ENCODE measurements at regions not wholly inside any gene's neighbourhood (a gene's known extent, or its start where the extent isn't known, plus 50 kb on each side); places are given as distances from the start of the nearest gene placed in this dataset.
"Not testable (repeated sequence)": the region's sequence is repeated elsewhere in the genome, so short reads cannot be mapped to it uniquely, and the experiment has no call there.

DNA sequence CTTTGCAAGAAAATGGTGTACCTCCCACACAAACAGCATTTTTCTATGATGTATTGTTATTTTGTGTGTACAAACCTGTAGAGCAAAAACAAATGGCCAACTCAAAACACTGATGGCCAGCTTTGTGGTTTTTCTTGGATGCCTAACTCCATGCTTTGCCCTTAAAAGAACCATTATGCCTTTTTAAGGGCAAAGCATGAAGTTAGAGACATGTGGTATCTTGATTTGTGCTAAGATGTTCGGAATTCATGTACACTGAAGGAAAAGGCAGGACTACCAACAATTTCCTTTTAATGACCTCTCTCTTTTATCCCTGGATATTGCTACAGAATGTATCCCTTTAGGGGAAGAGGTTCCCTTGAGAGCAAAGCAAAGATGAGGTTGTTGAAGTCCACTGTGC is 273.6 kb downstream of the SCG2 start:
- H3K36me3 ChIP-seq (ENCODE audit: insufficient read depth): no peaks in the 10 kb centered on the region
- H2AFZ ChIP-seq (ENCODE audit: low read depth): no peak overlapping the region
- H3K4me3 ChIP-seq (IDR thresholded peaks at IDR 0.05; ENCODE audit: insufficient read depth, low read depth, low read length): no peak overlapping the region
- H3K79me2 ChIP-seq (ENCODE audit: insufficient read depth, low read depth): no peaks in the 10 kb centered on the region
- no peak overlapping the region for H3K4me2 ChIP-seq
- H3K27ac ChIP-seq: no peak overlapping the region
- H3K4me1 ChIP-seq (ENCODE audit: low read depth, poor library complexity, severe bottlenecking): no peaks in the 10 kb centered on the region
- no peak overlapping the region for H3K9ac ChIP-seq
- H4K20me1 ChIP-seq (ENCODE audit: insufficient read depth): no peaks in the 10 kb centered on the region
- no peaks in the 10 kb centered on the region for H3K27me3 ChIP-seq (ENCODE audit: insufficient read depth, low read depth)
- TF ChIP-seq, protein P1, sequence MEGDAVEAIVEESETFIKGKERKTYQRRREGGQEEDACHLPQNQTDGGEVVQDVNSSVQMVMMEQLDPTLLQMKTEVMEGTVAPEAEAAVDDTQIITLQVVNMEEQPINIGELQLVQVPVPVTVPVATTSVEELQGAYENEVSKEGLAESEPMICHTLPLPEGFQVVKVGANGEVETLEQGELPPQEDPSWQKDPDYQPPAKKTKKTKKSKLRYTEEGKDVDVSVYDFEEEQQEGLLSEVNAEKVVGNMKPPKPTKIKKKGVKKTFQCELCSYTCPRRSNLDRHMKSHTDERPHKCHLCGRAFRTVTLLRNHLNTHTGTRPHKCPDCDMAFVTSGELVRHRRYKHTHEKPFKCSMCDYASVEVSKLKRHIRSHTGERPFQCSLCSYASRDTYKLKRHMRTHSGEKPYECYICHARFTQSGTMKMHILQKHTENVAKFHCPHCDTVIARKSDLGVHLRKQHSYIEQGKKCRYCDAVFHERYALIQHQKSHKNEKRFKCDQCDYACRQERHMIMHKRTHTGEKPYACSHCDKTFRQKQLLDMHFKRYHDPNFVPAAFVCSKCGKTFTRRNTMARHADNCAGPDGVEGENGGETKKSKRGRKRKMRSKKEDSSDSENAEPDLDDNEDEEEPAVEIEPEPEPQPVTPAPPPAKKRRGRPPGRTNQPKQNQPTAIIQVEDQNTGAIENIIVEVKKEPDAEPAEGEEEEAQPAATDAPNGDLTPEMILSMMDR (conservative IDR thresholded peaks at IDR 0.05; ENCODE audit: low read depth, low read length): no peak

DNA sequence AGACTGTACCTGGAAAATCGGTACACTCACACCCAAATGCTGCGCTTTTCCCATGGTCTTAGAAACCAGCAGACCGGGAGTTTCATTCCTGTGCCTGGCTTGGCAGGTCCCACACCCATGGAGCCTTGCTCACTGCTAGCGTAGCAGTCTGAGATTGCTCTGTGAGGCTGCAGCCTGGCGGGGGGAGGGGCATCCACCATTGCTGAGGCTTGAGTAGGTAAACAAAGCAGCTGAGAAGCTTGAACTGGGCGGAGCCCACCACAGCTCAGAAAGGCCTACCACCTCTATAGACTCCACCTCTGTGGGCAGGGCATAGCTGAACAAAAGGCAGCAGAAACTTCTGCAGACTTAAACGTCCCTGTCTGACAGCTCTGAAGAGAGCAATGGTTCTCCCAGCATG is 271.4 kb downstream of the SCG2 start:
- not testable (repeated sequence) for H3K9ac ChIP-seq; H4K20me1 ChIP-seq (ENCODE audit: insufficient read depth); H3K79me2 ChIP-seq (ENCODE audit: insufficient read depth, low read depth); H2AFZ ChIP-seq (ENCODE audit: low read depth); H3K27ac ChIP-seq; H3K36me3 ChIP-seq (ENCODE audit: insufficient read depth); H3K4me3 ChIP-seq (IDR thresholded peaks at IDR 0.05; ENCODE audit: insufficient read depth, low read depth, low read length); H3K4me1 ChIP-seq (ENCODE audit: low read depth, poor library complexity, severe bottlenecking); H3K27me3 ChIP-seq (ENCODE audit: insufficient read depth, low read depth); H3K4me2 ChIP-seq

DNA sequence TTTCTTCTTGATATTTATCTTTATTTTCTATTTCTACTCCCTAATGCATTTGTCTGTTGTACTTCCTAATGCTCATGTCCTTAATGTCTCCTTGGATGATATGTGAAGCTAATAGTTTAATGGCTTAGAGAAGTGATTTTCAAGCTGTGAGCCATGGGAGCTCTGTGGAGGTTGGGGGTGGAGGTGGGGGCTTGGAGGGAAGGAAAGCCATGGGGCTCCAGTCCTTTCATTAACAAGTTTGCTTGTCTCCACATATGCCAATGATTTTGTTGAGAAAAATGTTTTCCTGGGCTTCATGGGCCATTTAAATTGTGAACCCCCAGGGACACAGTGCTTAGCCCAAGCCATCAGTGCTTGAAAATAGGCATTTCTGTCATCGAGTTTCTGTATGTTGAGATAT is 264.1 kb downstream of the SCG2 start:
- Histone ChIP-seq H3K4me3 (IDR thresholded peaks at IDR 0.05; ENCODE audit: insufficient read depth, low read depth, low read length) (no peak overlapping the region), H3K36me3 (ENCODE audit: insufficient read depth) (no peaks in the 10 kb centered on the region), H3K4me2 (no peak overlapping the region), H3K27me3 (ENCODE audit: insufficient read depth, low read depth) (no peaks in the 10 kb centered on the region), H2AFZ (ENCODE audit: low read depth) (no peak overlapping the region), H3K27ac (no peak overlapping the region), H4K20me1 (ENCODE audit: insufficient read depth) (no peaks in the 10 kb centered on the region), H3K4me1 (ENCODE audit: low read depth, poor library complexity, severe bottlenecking) (no peaks in the 10 kb centered on the region), H3K9ac (no peak overlapping the region), H3K79me2 (ENCODE audit: insufficient read depth, low read depth) (no peaks in the 10 kb centered on the region)
- TF ChIP-seq, protein P1 (conservative IDR thresholded peaks at IDR 0.05; ENCODE audit: low read depth, low read length): no peak

DNA sequence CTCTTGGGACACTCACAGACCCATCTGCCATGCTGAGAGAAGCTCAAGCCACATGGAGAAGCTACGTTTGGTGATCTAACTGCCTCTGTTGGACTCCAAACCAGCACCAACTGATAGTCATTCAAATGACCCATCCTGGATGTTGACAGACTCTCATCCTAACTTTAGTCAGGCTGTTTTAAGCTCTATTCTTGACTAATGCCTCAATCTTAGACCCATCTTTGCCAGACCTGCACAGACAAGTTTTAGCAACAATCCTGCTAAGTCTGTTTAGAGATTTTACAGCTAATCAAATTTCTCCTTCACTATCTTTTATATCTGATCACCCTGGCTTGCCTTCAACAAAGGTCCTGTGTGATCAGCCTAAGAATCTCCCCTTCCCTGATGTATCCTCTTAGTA is 245.1 kb downstream of the SCG2 start:
- Histone ChIP-seq H3K4me1 (ENCODE audit: low read depth, poor library complexity, severe bottlenecking) (no peaks in the 10 kb centered on the region), H3K9ac (no peak overlapping the region), H3K27me3 (ENCODE audit: insufficient read depth, low read depth) (no peaks in the 10 kb centered on the region), H3K4me2 (no peak overlapping the region), H2AFZ (ENCODE audit: low read depth) (no peak overlapping the region), H3K27ac (no peak overlapping the region), H3K4me3 (IDR thresholded peaks at IDR 0.05; ENCODE audit: insufficient read depth, low read depth, low read length) (no peak overlapping the region), H3K36me3 (ENCODE audit: insufficient read depth) (no peaks in the 10 kb centered on the region; the same call in 1 of the 2 replicates), H4K20me1 (ENCODE audit: insufficient read depth) (no peaks in the 10 kb centered on the region), H3K79me2 (ENCODE audit: insufficient read depth, low read depth) (no peaks in the 10 kb centered on the region)
- TF ChIP-seq, protein P1 (conservative IDR thresholded peaks at IDR 0.05; ENCODE audit: low read depth, low read length): no peak

DNA sequence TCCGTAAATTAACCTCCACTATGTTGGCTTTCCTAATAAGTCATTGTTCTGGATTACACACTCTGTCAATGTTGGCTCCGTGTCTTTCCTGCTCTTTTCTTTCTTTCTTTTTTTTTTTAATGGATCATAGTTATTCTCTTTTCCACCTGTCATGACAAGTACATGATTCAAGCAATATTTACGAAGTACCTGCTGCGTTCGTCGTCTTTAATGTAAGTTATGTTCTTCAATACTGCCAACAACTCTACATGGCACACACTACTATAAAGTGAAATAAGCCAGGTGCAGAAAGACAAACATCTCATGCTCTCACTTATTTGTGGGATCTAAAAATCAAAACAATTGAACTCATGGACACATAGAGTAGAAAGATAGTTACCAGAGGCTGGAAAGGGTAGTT is 239.1 kb downstream of the SCG2 start:
- no peaks in the 10 kb centered on the region for H4K20me1 ChIP-seq (ENCODE audit: insufficient read depth)
- H3K4me1 ChIP-seq (ENCODE audit: low read depth, poor library complexity, severe bottlenecking): peaks cover 41% of the 10 kb centered on the region
- H2AFZ ChIP-seq (ENCODE audit: low read depth): no peak overlapping the region
- H3K27me3 ChIP-seq (ENCODE audit: insufficient read depth, low read depth): no peaks in the 10 kb centered on the region
- H3K36me3 ChIP-seq (ENCODE audit: insufficient read depth): no peaks in the 10 kb centered on the region; the same call in 1 of the 2 replicates
- TF ChIP-seq, protein P1 (conservative IDR thresholded peaks at IDR 0.05; ENCODE audit: low read depth, low read length): no peak
- H3K27ac ChIP-seq: no peak overlapping the region
- H3K4me3 ChIP-seq (IDR thresholded peaks at IDR 0.05; ENCODE audit: insufficient read depth, low read depth, low read length): no peak overlapping the region
- H3K4me2 ChIP-seq: no peak overlapping the region
- no peak overlapping the region for H3K9ac ChIP-seq
- no peaks in the 10 kb centered on the region for H3K79me2 ChIP-seq (ENCODE audit: insufficient read depth, low read depth)

All from KMS-11 (cell line).